OCI-LY3 (cell line): ENCODE measurements at regions not wholly inside any gene's neighbourhood (a gene's known extent, or its start where the extent isn't known, plus 50 kb on each side); places are given as distances from the start of the nearest gene placed in this dataset.

ENCODE experiments used
- H2AFZ ChIP-seq: fragments of 200-600, 300-600 bp; shearing (Covaris generic); 2 replicates; pipeline ENCODE4 v1.6.0; 2014; ENCODE audit warnings: antibody characterized with exemption, low read depth, low read length
- H3K27ac ChIP-seq: fragments of 200-600, 300-600 bp; sonication (generic); 2 replicates; pipeline ENCODE4 v1.5.1; 2014; ENCODE audit warnings: mild to moderate bottlenecking, low read length, moderate library complexity, mixed read lengths
- H3K27me3 ChIP-seq: fragments of 200-600, 300-600 bp; sonication (generic); 2 replicates; pipeline ENCODE4 v1.6.1; 2014; ENCODE audit warnings: low read depth, low read length, mixed read lengths
- H3K36me3 ChIP-seq: fragments of 200-600, 300-600 bp; sonication (generic); replicated peaks from 2 replicates; pipeline ENCODE3; 2014; ENCODE audit warnings: low read depth, low read length, mixed read lengths
- H3K4me1 ChIP-seq: fragments of 300-600, 200-600 bp; sonication (generic); 2 replicates; pipeline ENCODE4 v1.6.1; 2014; ENCODE audit warnings: low read length, mixed read lengths
- H3K4me2 ChIP-seq: fragments of 200-600, 300-600 bp; sonication (generic); 2 replicates; pipeline ENCODE4 v1.6.1; 2014; ENCODE audit warnings: low read length, mixed read lengths
- H3K4me3 ChIP-seq: fragments of 300-600, 200-600 bp; sonication (generic); 2 replicates; pipeline ENCODE4 v1.5.1; 2014; ENCODE audit warnings: antibody characterized with exemption, mild to moderate bottlenecking, low read length, moderate library complexity
- H3K79me2 ChIP-seq: fragments of 300-600, 200-600 bp; shearing (Covaris generic); 2 replicates; pipeline ENCODE4 v1.6.1; 2014; ENCODE audit warnings: mild to moderate bottlenecking, low read length, mixed read lengths
- H3K9ac ChIP-seq: fragments of 300-600, 200-600 bp; shearing (Covaris generic); 2 replicates; pipeline ENCODE4 v1.6.0; 2014; ENCODE audit warnings: mild to moderate bottlenecking, low read length, moderate library complexity
- H3K9me3 ChIP-seq: fragments of 200-600, 300-600 bp; shearing (Covaris generic); 2 replicates; pipeline ENCODE4 v1.6.1; 2014; ENCODE audit warnings: low read length, mixed read lengths; ENCODE audit not compliant: insufficient read depth
- H4K20me1 ChIP-seq: fragments of 200-600, 300-600 bp; sonication (generic); 2 replicates; pipeline ENCODE4 v1.6.1; 2016; ENCODE audit warnings: low read length, mixed read lengths; ENCODE audit not compliant: insufficient read depth
- CTCF ChIP-seq: fragments of 200-600, 300-600 bp; sonication (generic); IDR thresholded peaks from 2 replicates; pipeline ENCODE4 v1.5.1; 2014; ENCODE audit warnings: antibody characterized with exemption, low read length, low read depth
- EZH2phosphoT487 ChIP-seq: fragments of 200-600 bp; shearing (Covaris generic); IDR thresholded peaks from 2 replicates; pipeline ENCODE4 v1.6.1; 2018; ENCODE audit warnings: antibody characterized with exemption, mixed run types, low read depth

- H3K27ac ChIP-seq, result no peak overlapping the region
- H3K9ac ChIP-seq, result no peak overlapping the region
Observed at GRCh38 chr1:87796471-87796901, 467.8 kb downstream of the LMO4 start.

GRCh38 chr1:87799451-87799850, 470.8 kb downstream of the LMO4 start:
- no peak overlapping the region for H2AFZ ChIP-seq
- no peaks in the 10 kb centered on the region for H3K4me1 ChIP-seq
- TF ChIP-seq CTCF, result no peak
- TF ChIP-seq EZH2phosphoT487, result no peak

More at GRCh38 chr1:87796471-87796901, 467.8 kb downstream of the LMO4 start:
- H3K36me3 ChIP-seq, result no peaks in the 10 kb centered on the region
- H3K4me1 ChIP-seq, result no peaks in the 10 kb centered on the region
- H2AFZ ChIP-seq, result no peak overlapping the region
- H3K4me2 ChIP-seq, result no peak overlapping the region
- TF ChIP-seq CTCF (no peak), EZH2phosphoT487 (no peak)
- H3K9me3 ChIP-seq, result no peaks in the 10 kb centered on the region
- H3K27me3 ChIP-seq, result no peaks in the 10 kb centered on the region
- no peaks in the 10 kb centered on the region for H3K79me2 ChIP-seq
- no peaks in the 10 kb centered on the region for H4K20me1 ChIP-seq
- H3K4me3 ChIP-seq, result no peak overlapping the region

GRCh38 chr1:87800006-87800405, 471.3 kb downstream of the LMO4 start:
- H3K27ac ChIP-seq, result no peak overlapping the region
- H2AFZ ChIP-seq, result no peak overlapping the region
- no peak for TF ChIP-seq CTCF
- no peak for TF ChIP-seq EZH2phosphoT487
- no peaks in the 10 kb centered on the region for H3K27me3 ChIP-seq
- no peaks in the 10 kb centered on the region for H4K20me1 ChIP-seq
- no peaks in the 10 kb centered on the region for H3K36me3 ChIP-seq
- H3K9me3 ChIP-seq, result no peaks in the 10 kb centered on the region
- H3K9ac ChIP-seq, result no peak overlapping the region
- H3K4me3 ChIP-seq, result no peak overlapping the region
- no peak overlapping the region for H3K4me2 ChIP-seq
- H3K4me1 ChIP-seq, result no peaks in the 10 kb centered on the region
- no peaks in the 10 kb centered on the region for H3K79me2 ChIP-seq

More at GRCh38 chr1:87799451-87799850, 470.8 kb downstream of the LMO4 start:
- Histone ChIP-seq H3K4me2 (no peak overlapping the region), H4K20me1 (no peaks in the 10 kb centered on the region), H3K4me3 (no peak overlapping the region), H3K79me2 (no peaks in the 10 kb centered on the region), H3K27ac (no peak overlapping the region), H3K9ac (no peak overlapping the region), H3K36me3 (no peaks in the 10 kb centered on the region), H3K27me3 (no peaks in the 10 kb centered on the region), H3K9me3 (no peaks in the 10 kb centered on the region)

GRCh38 chr1:87803375-87803774, 474.7 kb downstream of the LMO4 start:
- H3K9me3 ChIP-seq, result no peaks in the 10 kb centered on the region
- no peak overlapping the region for H3K9ac ChIP-seq
- H3K27me3 ChIP-seq, result no peaks in the 10 kb centered on the region
- no peaks in the 10 kb centered on the region for H3K36me3 ChIP-seq
- H3K4me2 ChIP-seq, result no peak overlapping the region
- H3K4me3 ChIP-seq, result no peak overlapping the region
- TF ChIP-seq CTCF, result no peak
- TF ChIP-seq EZH2phosphoT487, result no peak
- no peak overlapping the region for H3K27ac ChIP-seq
- H3K79me2 ChIP-seq, result no peaks in the 10 kb centered on the region
- H3K4me1 ChIP-seq, result no peaks in the 10 kb centered on the region
- no peak overlapping the region for H2AFZ ChIP-seq
- no peaks in the 10 kb centered on the region for H4K20me1 ChIP-seq
